IPS DF 4.7 (cell line): ENCODE measurements at regions not wholly inside any gene's neighbourhood (a gene's known extent, or its start where the extent isn't known, plus 50 kb on each side); places are given as distances from the start of the nearest gene placed in this dataset.

Experiments
- DNase-seq: peaks from one replicate; pipeline ENCODE4 v3.0.0-alpha.2; 2013; ENCODE audit warnings: low spot score; ENCODE audit errors: extremely low read depth

DNA sequence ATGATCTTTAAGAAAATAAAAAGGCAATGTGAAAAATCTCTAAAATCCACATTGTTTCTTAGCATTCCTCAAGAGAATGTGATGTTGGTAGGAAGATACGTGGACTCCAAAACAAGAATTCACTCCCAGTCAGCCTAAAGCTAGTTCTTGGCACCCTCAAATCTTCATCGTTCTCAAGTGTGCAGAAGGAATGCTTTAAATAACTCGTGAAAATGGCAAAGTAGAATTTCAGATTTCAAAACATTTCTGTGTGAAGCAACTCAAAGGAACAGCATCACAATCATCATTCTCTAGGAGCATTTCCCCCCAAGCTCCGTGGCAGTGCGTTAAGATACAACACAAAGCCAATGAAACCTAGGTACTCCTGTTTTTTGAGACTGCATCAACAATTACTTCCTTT lies 185.1 kb upstream of the DMAC1 start:
- DNase-seq: no peak

DNA sequence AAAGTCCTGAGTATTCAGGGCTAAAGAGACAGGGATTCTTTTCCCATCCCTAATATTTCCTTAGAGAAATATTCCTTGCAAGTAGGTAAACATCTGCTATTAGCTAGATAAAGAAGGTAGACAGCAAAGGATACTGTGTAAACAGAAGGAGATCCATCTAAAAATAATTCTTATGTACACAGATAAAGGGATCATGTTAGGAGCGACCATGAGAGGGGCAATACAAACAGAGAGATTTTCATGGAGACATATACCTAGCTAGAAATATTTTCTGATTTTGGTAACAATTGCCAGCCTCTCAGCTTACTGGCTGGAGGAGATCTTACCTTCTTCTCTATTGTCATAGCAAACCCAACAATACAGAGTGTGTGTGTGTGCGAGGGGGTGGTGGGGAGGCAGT lies 184.6 kb upstream of the DMAC1 start:
- DNase-seq: no peak

GRCh38 chr9:7983490-7983889 lies 183.9 kb upstream of the DMAC1 start:
- DNase-seq: no peak

- DNase-seq: no peak
Observed at GRCh38 chr9:7982907-7983306, 183.3 kb upstream of the DMAC1 start.

- DNase-seq: no peak
Observed at GRCh38 chr9:7980691-7981289, 181.2 kb upstream of the DMAC1 start.

GRCh38 chr9:7980041-7980440 lies 180.5 kb upstream of the DMAC1 start:
- DNase-seq: no peak

DNA sequence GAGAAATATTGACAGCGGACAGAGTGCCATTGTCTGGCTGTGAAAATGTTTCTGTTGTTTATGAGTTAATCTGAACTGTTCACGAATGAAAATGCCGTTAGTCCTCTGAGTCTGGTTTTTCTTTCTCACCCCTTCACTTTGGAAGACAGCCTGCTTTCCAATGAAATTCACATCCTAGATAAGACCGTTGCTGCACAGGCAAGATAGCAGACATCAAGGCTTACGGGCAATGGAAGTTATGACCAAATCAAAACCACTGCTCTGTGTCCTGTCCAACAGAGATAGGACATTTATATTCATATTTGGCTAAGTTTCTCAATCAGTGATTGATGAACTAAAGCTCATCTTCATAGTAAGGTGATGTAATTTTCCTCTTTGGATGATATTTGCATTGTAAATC lies 180.0 kb upstream of the DMAC1 start:
- DNase-seq: no peak

DNA sequence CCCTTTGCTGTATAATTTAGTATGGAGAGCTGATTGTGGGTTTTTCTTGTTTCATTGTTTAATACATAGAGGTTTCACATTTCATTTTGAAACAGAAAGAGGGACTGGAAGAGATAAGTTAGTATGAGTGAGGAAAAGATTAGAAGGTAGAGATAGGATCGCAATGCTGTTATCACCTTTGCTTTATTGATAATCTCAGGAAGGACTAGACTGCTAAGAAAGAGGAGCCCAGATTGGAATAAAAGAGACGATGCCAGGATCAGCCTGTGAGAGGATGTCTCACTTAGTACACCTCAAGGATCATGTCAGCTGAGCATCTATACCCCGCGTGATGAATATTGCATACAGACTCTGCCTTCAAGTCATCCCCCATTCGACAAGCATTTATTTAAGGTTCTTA lies 178.0 kb upstream of the DMAC1 start:
- DNase-seq: no peak

DNA sequence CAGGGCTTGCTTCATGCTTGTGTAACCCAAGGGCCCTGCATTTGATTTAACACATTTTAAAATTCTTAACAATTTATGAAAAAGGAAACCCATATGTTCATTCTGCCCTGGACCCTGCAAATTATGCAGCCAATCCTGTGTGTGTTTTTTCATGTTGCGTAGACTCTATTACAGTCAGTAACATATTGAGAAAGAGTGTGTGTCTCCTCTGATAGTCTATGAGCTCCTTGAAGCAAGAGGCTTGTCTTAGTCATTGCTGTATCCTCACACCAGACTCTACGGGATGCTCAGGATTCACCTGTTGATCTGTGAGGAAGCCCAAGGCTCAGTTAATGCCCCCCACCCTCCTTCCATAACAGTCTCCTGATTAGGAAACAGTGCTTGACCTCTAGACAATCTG lies 177.3 kb upstream of the DMAC1 start:
- no peak for DNase-seq

DNA sequence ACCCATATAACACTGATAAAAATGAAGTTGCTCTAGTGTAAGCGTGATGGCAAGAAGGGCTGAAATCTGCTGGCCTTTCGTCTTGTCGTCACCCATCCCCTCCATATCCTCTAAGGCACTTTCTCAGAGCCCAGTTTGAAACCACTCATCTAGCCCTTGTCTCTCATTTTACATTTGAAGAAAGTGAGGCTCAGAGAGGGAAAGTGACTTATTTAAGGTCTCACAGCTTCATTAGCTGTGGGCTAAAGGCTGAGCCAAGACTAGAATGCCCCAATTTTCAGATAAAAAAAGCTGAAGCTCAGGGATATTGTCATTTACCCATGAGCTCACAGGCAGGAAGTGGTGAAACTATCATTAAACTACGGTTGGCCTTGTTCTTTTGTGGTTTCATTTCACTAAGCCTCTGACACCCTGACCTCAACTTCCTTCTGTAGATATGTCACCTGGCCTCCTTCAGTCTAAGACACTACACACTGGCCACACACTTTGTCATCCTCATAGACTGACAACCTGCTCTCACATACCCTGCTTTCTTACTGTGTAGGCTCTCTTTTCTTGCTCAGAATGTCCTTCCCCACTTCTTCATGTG lies 176.7 kb upstream of the DMAC1 start:
- no peak for DNase-seq

GRCh38 chr9:7975336-7975735 lies 175.8 kb upstream of the DMAC1 start:
- DNase-seq: no peak

GRCh38 chr9:7974335-7974960 lies 174.9 kb upstream of the DMAC1 start:
- DNase-seq: no peak

GRCh38 chr9:7973123-7973522 lies 173.5 kb upstream of the DMAC1 start:
- DNase-seq: no peak

- DNase-seq: no peak
Observed at GRCh38 chr9:7970681-7971330, 171.2 kb upstream of the DMAC1 start.

DNA sequence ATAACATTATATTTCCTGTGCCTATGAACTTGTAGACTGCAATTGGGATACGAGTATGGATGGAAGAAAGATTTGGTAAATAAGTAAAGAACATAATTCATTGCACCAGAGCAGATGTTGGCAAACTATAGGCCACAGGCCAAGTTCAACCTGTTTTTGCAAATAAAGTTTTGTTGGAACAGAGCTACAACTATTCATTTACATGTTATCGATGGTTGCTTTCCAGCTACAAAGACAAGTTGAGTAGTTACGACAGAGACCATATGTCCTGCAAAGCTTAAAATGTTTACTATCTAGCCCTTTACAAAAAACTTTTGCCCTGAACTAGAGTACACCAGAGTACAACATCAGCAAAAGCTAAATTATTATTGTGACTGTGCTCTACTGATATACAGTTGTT lies 169.1 kb upstream of the DMAC1 start:
- DNase-seq: no peak

GRCh38 chr9:7967851-7968250 lies 168.3 kb upstream of the DMAC1 start:
- DNase-seq: no peak

DNA sequence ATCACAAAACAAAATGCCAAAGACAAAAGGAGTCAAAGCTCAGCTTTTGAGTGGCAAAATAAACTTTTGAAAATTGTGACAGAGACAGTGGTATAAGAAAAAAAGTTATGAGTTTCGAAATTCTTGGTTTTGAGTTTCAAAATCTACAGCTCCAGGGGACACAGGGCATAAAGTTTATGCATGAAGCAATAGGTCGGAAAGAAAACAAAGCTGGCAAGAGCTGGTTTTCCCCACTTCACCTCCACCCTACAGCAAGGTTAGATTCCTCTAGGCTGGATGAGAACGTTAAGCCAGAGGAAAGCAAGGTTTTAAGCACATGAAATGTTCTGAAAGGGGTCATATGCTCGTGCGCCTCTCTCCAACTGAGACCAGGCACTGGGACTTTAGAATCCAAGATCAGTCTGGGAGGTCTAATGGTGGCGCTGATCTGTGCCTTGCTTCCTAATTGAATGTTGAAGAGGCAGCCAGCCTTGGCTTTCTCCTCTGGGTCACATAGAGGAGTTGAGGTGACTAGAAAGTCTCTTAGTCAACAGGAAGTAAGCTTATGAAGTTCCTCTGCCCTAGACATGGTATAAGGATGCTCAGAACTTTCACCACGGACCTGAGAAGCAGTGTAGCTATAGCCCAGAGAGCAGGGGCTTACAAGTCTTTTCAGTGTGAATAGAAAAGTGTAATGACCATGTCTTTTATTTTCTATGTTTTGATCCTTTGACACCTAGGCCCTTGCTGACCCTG lies 167.7 kb upstream of the DMAC1 start:
- no peak for DNase-seq

GRCh38 chr9:7965063-7965462 lies 165.5 kb upstream of the DMAC1 start:
- no peak for DNase-seq

- DNase-seq: no peak
Observed at GRCh38 chr9:7963026-7963425, 163.4 kb upstream of the DMAC1 start.

- no peak for DNase-seq
Observed at GRCh38 chr9:7961076-7961475, 161.5 kb upstream of the DMAC1 start.

- no peak for DNase-seq
Observed at GRCh38 chr9:7960320-7961050, 160.9 kb upstream of the DMAC1 start.
